Glutamatergic neuron (in vitro differentiated cells): ENCODE measurements at regions not wholly inside any gene's neighbourhood (a gene's known extent, or its start where the extent isn't known, plus 50 kb on each side); places are given as distances from the start of the nearest gene placed in this dataset.

ENCODE experiments used
- DNase-seq: peaks from one replicate; pipeline ENCODE4 v3.0.0; 2022
- H3K27ac Mint-ChIP-seq: one replicate; pipeline ENCODE4 v1.8.0; 2020; ENCODE audit warnings: mild to moderate bottlenecking, mixed read lengths, inconsistent platforms; ENCODE audit not compliant: unreplicated experiment
- H3K27me3 Mint-ChIP-seq: one replicate; pipeline ENCODE4 v1.8.0; 2020; ENCODE audit warnings: mild to moderate bottlenecking, moderate library complexity, mixed read lengths, inconsistent platforms; ENCODE audit not compliant: unreplicated experiment
- H3K36me3 Mint-ChIP-seq: one replicate; pipeline ENCODE4 v1.8.0; 2020; ENCODE audit warnings: mild to moderate bottlenecking, mixed read lengths, inconsistent platforms; ENCODE audit not compliant: unreplicated experiment
- H3K4me1 Mint-ChIP-seq: one replicate; pipeline ENCODE4 v1.8.0; 2020; ENCODE audit warnings: mild to moderate bottlenecking, low read depth, mixed read lengths, inconsistent platforms; ENCODE audit not compliant: unreplicated experiment
- H3K4me3 Mint-ChIP-seq: one replicate; pipeline ENCODE4 v1.8.0; 2020; ENCODE audit warnings: mild to moderate bottlenecking, mixed read lengths, inconsistent platforms; ENCODE audit not compliant: unreplicated experiment
- H3K9me3 Mint-ChIP-seq: one replicate; pipeline ENCODE4 v1.8.0; 2020; ENCODE audit warnings: mild to moderate bottlenecking, moderate library complexity, mixed read lengths, inconsistent platforms; ENCODE audit not compliant: unreplicated experiment
- CTCF ChIP-seq: fragments of 200-600 bp; sonication (generic); IDR thresholded peaks from one replicate; pipeline ENCODE4 v1.5.0; 2021; ENCODE audit not compliant: partially characterized antibody, unreplicated experiment

GRCh38 chr11:8784954-8785353 lies 102.4 kb downstream of the RPL27A start:
- Mint-ChIP-seq H3K27me3 (no peaks in the 10 kb centered on the region), H3K4me3 (no peak overlapping the region), H3K4me1 (no peaks in the 10 kb centered on the region), H3K9me3 (peaks cover 3% of the 10 kb centered on the region), H3K27ac (no peak overlapping the region), H3K36me3 (no peaks in the 10 kb centered on the region)
- DNase-seq = no peak
- TF ChIP-seq CTCF = no peak

- no peak for DNase-seq
- Mint-ChIP-seq H3K27ac (no peak overlapping the region), H3K9me3 (peaks cover 3% of the 10 kb centered on the region)
Observed at GRCh38 chr11:8785457-8785856, 102.9 kb downstream of the RPL27A start.

GRCh38 chr11:8785998-8786397 lies 103.4 kb downstream of the RPL27A start:
- DNase-seq = no peak
- no peaks in the 10 kb centered on the region for H3K36me3 Mint-ChIP-seq
- no peak overlapping the region for H3K4me3 Mint-ChIP-seq
- peaks cover 3% of the 10 kb centered on the region for H3K9me3 Mint-ChIP-seq
- TF ChIP-seq CTCF = no peak
- H3K27me3 Mint-ChIP-seq = no peaks in the 10 kb centered on the region
- no peaks in the 10 kb centered on the region for H3K4me1 Mint-ChIP-seq
- H3K27ac Mint-ChIP-seq = no peak overlapping the region

More at GRCh38 chr11:8785457-8785856, 102.9 kb downstream of the RPL27A start:
- Mint-ChIP-seq H3K4me1 (no peaks in the 10 kb centered on the region), H3K27me3 (no peaks in the 10 kb centered on the region), H3K36me3 (no peaks in the 10 kb centered on the region), H3K4me3 (no peak overlapping the region)
- TF ChIP-seq CTCF = no peak

- Mint-ChIP-seq H3K4me3 (no peak overlapping the region), H3K36me3 (no peaks in the 10 kb centered on the region), H3K9me3 (peaks cover 3% of the 10 kb centered on the region), H3K4me1 (no peaks in the 10 kb centered on the region), H3K27ac (no peak overlapping the region), H3K27me3 (no peaks in the 10 kb centered on the region)
- no peak for DNase-seq
- TF ChIP-seq CTCF = no peak
Observed at GRCh38 chr11:8786933-8787332, 104.3 kb downstream of the RPL27A start.

GRCh38 chr11:8787372-8787771 lies 104.8 kb downstream of the RPL27A start:
- Mint-ChIP-seq H3K27ac (no peak overlapping the region), H3K4me1 (no peaks in the 10 kb centered on the region), H3K36me3 (no peaks in the 10 kb centered on the region), H3K9me3 (peaks cover 3% of the 10 kb centered on the region), H3K27me3 (no peaks in the 10 kb centered on the region), H3K4me3 (no peak overlapping the region)
- DNase-seq = no peak
- TF ChIP-seq CTCF = no peak
